ENCODE measurements at regions not wholly inside any gene's neighbourhood (a gene's known extent, or its start where the extent isn't known, plus 50 kb on each side); places are given as distances from the start of the nearest gene placed in this dataset.

DNA sequence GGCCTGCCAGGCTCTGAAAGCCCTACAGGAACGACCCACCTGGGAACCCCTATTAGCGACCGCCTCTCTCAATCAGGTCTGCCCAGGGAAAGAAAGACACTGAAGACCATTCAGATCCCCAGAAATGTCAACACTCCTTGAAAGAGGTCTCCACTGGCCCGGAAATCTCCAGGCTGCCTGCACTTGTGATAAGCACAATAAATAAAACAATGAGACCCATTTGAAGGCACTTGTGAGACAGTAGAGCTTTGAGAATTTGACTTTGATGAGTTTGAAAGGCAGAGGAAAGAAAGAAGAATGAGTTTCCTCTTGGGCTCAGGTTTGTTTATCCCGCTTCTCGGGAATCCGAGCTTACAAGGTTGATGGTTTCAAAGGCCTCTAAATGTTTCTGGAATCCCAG is 416.3 kb downstream of the BUD13 start:
- Histone ChIP-seq H3K36me3 (ENCODE audit: insufficient read depth, low read length) (no peaks in the 10 kb centered on the region), H3K4me2 (ENCODE audit: low read length) (no peak overlapping the region), H3K9me3 (ENCODE audit: low read length) (no peaks in the 10 kb centered on the region), H3K27me3 (ENCODE audit: insufficient read depth, low read depth, low read length) (no peaks in the 10 kb centered on the region), H3F3A (ENCODE audit: insufficient read depth, low read length, poor library complexity, severe bottlenecking) (no peaks in the 10 kb centered on the region), H3K9ac (ENCODE audit: low read length) (no peak overlapping the region), H2AFZ (ENCODE audit: low read depth, low read length) (no peak overlapping the region), H3K79me2 (replicated peaks; ENCODE audit: insufficient read depth, low read length) (no peaks in the 10 kb centered on the region), H4K20me1 (ENCODE audit: insufficient read depth) (no peaks in the 10 kb centered on the region), H3K27ac (ENCODE audit: low read length) (no peak overlapping the region), H3K9me2 (ENCODE audit: insufficient read depth, low read length) (no peaks in the 10 kb centered on the region), H3K4me3 (ENCODE audit: low read length) (no peak overlapping the region)
- no peak for TF ChIP-seq RAD21 (conservative IDR thresholded peaks at IDR 0.05)
- no peak for TF ChIP-seq SMC3 (conservative IDR thresholded peaks at IDR 0.05; ENCODE audit: poor library complexity)
- no peak for TF ChIP-seq EZH2 (IDR thresholded peaks at IDR 0.05; ENCODE audit: borderline replicate concordance, insufficient read depth, low read length, poor library complexity, severe bottlenecking)
- no peak for TF ChIP-seq CTCF (IDR thresholded peaks at IDR 0.05; ENCODE audit: poor library complexity, severe bottlenecking)
- no peak for TF ChIP-seq TAF1 (IDR thresholded peaks at IDR 0.05; ENCODE audit: low read depth)
- no peak for TF ChIP-seq POLR2AphosphoS5 (IDR thresholded peaks at IDR 0.05)
- no peak for TF ChIP-seq MXI1 (conservative IDR thresholded peaks at IDR 0.05; ENCODE audit: poor library complexity, severe bottlenecking)
- no peak for TF ChIP-seq EP300 (conservative IDR thresholded peaks at IDR 0.05; ENCODE audit: poor library complexity, severe bottlenecking)

DNA sequence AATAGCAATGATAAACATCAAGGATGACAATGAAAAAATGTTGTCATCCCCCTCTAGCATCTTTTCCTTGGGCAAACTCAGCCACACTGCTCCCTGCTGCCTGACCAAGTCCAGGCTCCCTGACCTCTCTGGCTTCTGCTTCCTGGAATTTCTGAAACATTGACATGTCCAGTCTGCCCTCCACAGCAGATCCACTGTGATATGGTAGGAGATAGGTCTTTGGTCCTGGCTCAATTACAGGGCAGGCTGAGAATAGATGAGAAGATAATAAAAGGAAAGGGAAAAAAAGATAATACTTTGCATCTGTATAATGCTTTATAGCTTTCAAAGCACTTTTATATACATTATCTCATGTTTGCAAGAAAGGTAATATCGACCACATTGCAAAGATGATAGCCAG is 417.7 kb downstream of the BUD13 start:
- no peak overlapping the region for H3K9ac ChIP-seq (ENCODE audit: low read length)
- no peak overlapping the region for H2AFZ ChIP-seq (ENCODE audit: low read depth, low read length)
- no peaks in the 10 kb centered on the region for H3K9me3 ChIP-seq (ENCODE audit: low read length)
- no peak for TF ChIP-seq MXI1 (conservative IDR thresholded peaks at IDR 0.05; ENCODE audit: poor library complexity, severe bottlenecking)
- no peak for TF ChIP-seq POLR2AphosphoS5 (IDR thresholded peaks at IDR 0.05)
- no peak for TF ChIP-seq SMC3 (conservative IDR thresholded peaks at IDR 0.05; ENCODE audit: poor library complexity)
- no peak for TF ChIP-seq EP300 (conservative IDR thresholded peaks at IDR 0.05; ENCODE audit: poor library complexity, severe bottlenecking)
- TF ChIP-seq TAF1 (IDR thresholded peaks at IDR 0.05; ENCODE audit: low read depth) = no peak
- TF ChIP-seq RAD21 (conservative IDR thresholded peaks at IDR 0.05) = no peak
- no peak for TF ChIP-seq REST (IDR thresholded peaks at IDR 0.05; ENCODE audit: borderline replicate concordance)
- no peak for TF ChIP-seq CTCF (IDR thresholded peaks at IDR 0.05; ENCODE audit: poor library complexity, severe bottlenecking)
- TF ChIP-seq EZH2 (IDR thresholded peaks at IDR 0.05; ENCODE audit: borderline replicate concordance, insufficient read depth, low read length, poor library complexity, severe bottlenecking) = no peak
- H3K27ac ChIP-seq (ENCODE audit: low read length) = no peak overlapping the region
- no peaks in the 10 kb centered on the region for H3K27me3 ChIP-seq (ENCODE audit: insufficient read depth, low read depth, low read length)
- no peaks in the 10 kb centered on the region for H3K36me3 ChIP-seq (ENCODE audit: insufficient read depth, low read length)
- H3K4me2 ChIP-seq (ENCODE audit: low read length) = no peak overlapping the region
- H3K79me2 ChIP-seq (replicated peaks; ENCODE audit: insufficient read depth, low read length) = no peaks in the 10 kb centered on the region
- no peak overlapping the region for H3K4me3 ChIP-seq (ENCODE audit: low read length)
- H4K20me1 ChIP-seq (ENCODE audit: insufficient read depth) = no peaks in the 10 kb centered on the region
- H3K9me2 ChIP-seq (ENCODE audit: insufficient read depth, low read length) = no peaks in the 10 kb centered on the region
- H3F3A ChIP-seq (ENCODE audit: insufficient read depth, low read length, poor library complexity, severe bottlenecking) = no peaks in the 10 kb centered on the region

Data from neural cell (in vitro differentiated cells).